Esophagus squamous epithelium (tissue), 4 donors: ENCODE measurements at regions not wholly inside any gene's neighbourhood (a gene's known extent, or its start where the extent isn't known, plus 50 kb on each side); places are given as distances from the start of the nearest gene placed in this dataset.

ENCODE experiments used
- POLR2A ChIP-seq, 4 donors: fragments of 450-650 bp; IDR thresholded peaks; one replicate each; pipeline ENCODE4 v1.6.1; 2017; ENCODE audit warnings: antibody characterized with exemption in 4 of 4, mild to moderate bottlenecking in 4 of 4, moderate library complexity in 3 of 4
- TF ChIP-seq, protein P1 (sequence below), 6 experiments: fragments of 450-650 bp in 4 of 6; fragments of 200-600 bp in 2 of 6; sonication (generic) in 2 of 6; IDR thresholded peaks; one replicate each; pipeline ENCODE4 v1.5.1; 2016 to 2019; ENCODE audit warnings: antibody characterized with exemption in 6 of 6, mild to moderate bottlenecking in 4 of 6, moderate library complexity in 4 of 6

- TF ChIP-seq, protein P1, sequence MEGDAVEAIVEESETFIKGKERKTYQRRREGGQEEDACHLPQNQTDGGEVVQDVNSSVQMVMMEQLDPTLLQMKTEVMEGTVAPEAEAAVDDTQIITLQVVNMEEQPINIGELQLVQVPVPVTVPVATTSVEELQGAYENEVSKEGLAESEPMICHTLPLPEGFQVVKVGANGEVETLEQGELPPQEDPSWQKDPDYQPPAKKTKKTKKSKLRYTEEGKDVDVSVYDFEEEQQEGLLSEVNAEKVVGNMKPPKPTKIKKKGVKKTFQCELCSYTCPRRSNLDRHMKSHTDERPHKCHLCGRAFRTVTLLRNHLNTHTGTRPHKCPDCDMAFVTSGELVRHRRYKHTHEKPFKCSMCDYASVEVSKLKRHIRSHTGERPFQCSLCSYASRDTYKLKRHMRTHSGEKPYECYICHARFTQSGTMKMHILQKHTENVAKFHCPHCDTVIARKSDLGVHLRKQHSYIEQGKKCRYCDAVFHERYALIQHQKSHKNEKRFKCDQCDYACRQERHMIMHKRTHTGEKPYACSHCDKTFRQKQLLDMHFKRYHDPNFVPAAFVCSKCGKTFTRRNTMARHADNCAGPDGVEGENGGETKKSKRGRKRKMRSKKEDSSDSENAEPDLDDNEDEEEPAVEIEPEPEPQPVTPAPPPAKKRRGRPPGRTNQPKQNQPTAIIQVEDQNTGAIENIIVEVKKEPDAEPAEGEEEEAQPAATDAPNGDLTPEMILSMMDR (IDR thresholded peaks at IDR 0.05): no peak
- TF ChIP-seq POLR2A (IDR thresholded peaks at IDR 0.05): no peak
These were observed 605.6 kb upstream of the SLC39A10 start for GRCh38 chr2:195051401-195051800.
